ENCODE measurements at regions not wholly inside any gene's neighbourhood (a gene's known extent, or its start where the extent isn't known, plus 50 kb on each side); places are given as distances from the start of the nearest gene placed in this dataset.
A peak's percentile ranks its signal among the peaks of the same experiment; 100 is the strongest.

GRCh38 chr2:138212434-138212833, 248.2 kb downstream of the HNMT start:
- no peak overlapping the region for H3K4me3 Mint-ChIP-seq
- H3K27ac Mint-ChIP-seq: no peak overlapping the region
- H3K9me3 Mint-ChIP-seq: no peaks in the 10 kb centered on the region
- no peaks in the 10 kb centered on the region for H3K27me3 Mint-ChIP-seq
- peaks cover 6% of the 10 kb centered on the region for H3K36me3 Mint-ChIP-seq
- no peaks in the 10 kb centered on the region for H3K4me1 Mint-ChIP-seq
- ATAC-seq: no peak

DNA sequence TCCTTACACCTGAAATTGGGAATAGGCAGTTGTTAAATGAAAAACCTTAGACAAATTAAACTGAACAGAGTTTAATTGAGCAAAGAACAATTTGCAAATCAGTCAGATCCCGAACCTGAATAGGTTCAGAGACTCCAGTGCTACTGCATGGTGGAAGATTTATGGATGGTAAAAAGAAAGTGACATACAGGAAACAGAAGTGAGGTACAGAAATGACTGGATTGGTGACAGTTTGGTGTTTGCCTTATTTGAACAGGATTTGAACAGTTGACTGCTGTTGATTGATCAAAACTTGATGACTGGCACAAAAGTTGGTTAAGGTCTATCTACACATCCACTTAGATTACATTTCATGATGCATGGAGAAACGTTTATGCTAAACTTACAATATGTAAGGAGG, 248.8 kb downstream of the HNMT start:
- Mint-ChIP-seq H3K36me3 (peaks cover 6% of the 10 kb centered on the region), H3K9me3 (no peaks in the 10 kb centered on the region), H3K4me3 (no peak overlapping the region), H3K27ac (no peak overlapping the region), H3K27me3 (no peaks in the 10 kb centered on the region), H3K4me1 (no peaks in the 10 kb centered on the region)
- ATAC-seq: no peak

DNA sequence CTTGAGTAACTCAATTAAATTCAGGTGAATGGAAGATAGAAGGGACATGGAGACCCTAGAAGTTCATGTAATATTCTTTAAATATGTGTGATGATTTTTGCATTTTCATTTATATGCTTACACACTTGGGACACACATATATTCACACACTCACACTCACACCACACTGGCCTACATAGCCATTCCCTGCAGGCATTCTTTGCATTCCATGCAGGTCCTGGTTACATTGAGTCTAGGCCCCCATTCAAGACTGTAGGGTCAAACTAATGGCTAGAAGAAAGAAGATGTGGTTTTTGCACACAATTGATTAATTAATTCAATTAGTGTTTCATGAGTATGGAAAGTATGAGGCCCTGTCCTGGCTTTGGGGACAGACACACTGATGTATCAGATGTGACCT, 249.4 kb downstream of the HNMT start:
- Mint-ChIP-seq H3K4me1 (no peaks in the 10 kb centered on the region), H3K27ac (no peak overlapping the region), H3K27me3 (no peaks in the 10 kb centered on the region), H3K36me3 (peaks cover 6% of the 10 kb centered on the region), H3K4me3 (no peak overlapping the region), H3K9me3 (no peaks in the 10 kb centered on the region)
- no peak for ATAC-seq

DNA sequence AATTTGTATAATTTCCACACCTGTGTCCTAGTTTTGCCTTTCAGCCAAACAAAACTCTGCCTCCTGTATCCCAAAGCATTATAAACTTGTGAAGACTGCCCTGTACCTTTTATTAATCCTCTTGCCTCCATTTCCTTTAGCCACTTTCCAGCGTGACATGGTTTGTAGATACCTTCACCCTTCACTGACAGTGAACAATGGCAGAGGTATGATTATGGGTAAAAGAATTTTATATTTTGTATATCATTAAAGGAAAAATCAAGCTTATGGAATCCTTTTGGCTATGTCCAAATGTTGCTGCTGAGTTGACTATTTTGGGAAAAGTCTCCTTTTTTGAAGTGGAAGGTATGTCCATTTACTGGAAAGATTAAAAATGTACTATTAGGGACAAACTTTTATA, 251.7 kb downstream of the HNMT start:
- no peaks in the 10 kb centered on the region for H3K27me3 Mint-ChIP-seq
- no peak overlapping the region for H3K4me3 Mint-ChIP-seq
- H3K4me1 Mint-ChIP-seq: no peaks in the 10 kb centered on the region
- ATAC-seq: no peak
- H3K36me3 Mint-ChIP-seq: peaks cover 6% of the 10 kb centered on the region
- no peak overlapping the region for H3K27ac Mint-ChIP-seq
- no peaks in the 10 kb centered on the region for H3K9me3 Mint-ChIP-seq

DNA sequence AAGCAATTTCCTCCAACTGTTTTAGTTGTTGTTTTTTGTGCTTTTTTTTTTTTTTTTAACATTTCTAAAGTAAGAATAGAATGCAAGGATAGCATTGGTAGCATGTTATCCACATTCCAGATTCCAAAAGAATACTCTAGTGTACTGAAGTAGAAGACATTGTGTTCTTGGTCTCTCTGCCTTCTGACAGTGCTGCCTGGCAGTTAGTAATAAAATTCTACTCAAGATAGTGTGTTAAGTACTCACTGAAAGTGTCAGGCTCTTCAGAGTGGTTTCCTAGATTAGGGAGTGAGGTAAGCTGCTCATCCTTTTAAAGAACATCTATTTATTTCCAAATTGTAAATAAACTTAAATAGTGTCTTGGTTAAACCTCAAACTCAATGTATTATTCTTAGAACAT, 253.7 kb downstream of the HNMT start:
- H3K4me3 Mint-ChIP-seq: no peak overlapping the region
- no peaks in the 10 kb centered on the region for H3K9me3 Mint-ChIP-seq
- H3K27ac Mint-ChIP-seq: no peak overlapping the region
- ATAC-seq: no peak
- H3K27me3 Mint-ChIP-seq: no peaks in the 10 kb centered on the region
- H3K4me1 Mint-ChIP-seq: no peaks in the 10 kb centered on the region
- H3K36me3 Mint-ChIP-seq: no peaks in the 10 kb centered on the region

- H3K4me3 Mint-ChIP-seq: no peak overlapping the region
- no peak overlapping the region for H3K27ac Mint-ChIP-seq
- no peaks in the 10 kb centered on the region for H3K9me3 Mint-ChIP-seq
- no peaks in the 10 kb centered on the region for H3K27me3 Mint-ChIP-seq
- no peak for ATAC-seq
- H3K36me3 Mint-ChIP-seq: no peaks in the 10 kb centered on the region
- H3K4me1 Mint-ChIP-seq: no peaks in the 10 kb centered on the region
Measured at GRCh38 chr2:138218397-138218796, 254.1 kb downstream of the HNMT start.

- no peaks in the 10 kb centered on the region for H3K27me3 Mint-ChIP-seq
- H3K4me3 Mint-ChIP-seq: no peak overlapping the region
- no peaks in the 10 kb centered on the region for H3K9me3 Mint-ChIP-seq
- ATAC-seq: no peak
- H3K27ac Mint-ChIP-seq: no peak overlapping the region
- no peaks in the 10 kb centered on the region for H3K36me3 Mint-ChIP-seq
- no peaks in the 10 kb centered on the region for H3K4me1 Mint-ChIP-seq
Measured at GRCh38 chr2:138219961-138220360, 255.7 kb downstream of the HNMT start.

DNA sequence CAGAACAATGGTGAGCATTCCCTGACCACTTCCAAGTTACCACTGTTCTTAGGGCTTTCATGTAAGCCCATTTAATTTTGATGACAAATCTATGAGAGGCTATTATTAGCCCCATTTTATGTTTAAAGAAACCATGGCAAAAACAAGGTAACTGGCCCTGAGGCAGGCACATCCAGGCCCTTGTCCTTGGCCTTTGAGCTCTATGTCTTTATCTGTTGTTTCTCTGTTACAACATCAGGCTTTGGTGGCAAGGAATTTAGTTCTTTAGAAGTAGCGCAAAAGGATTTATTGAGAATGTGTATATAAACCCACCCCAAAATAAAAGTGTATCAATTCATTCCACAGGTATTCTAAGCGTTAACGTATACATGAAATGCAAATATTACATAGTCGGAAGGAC, 257.1 kb downstream of the HNMT start:
- no peaks in the 10 kb centered on the region for H3K27me3 Mint-ChIP-seq
- no peaks in the 10 kb centered on the region for H3K9me3 Mint-ChIP-seq
- ATAC-seq: no peak
- no peaks in the 10 kb centered on the region for H3K36me3 Mint-ChIP-seq
- no peak overlapping the region for H3K4me3 Mint-ChIP-seq
- H3K27ac Mint-ChIP-seq: no peak overlapping the region
- H3K4me1 Mint-ChIP-seq: no peaks in the 10 kb centered on the region

GRCh38 chr2:138223319-138223718, 259.0 kb downstream of the HNMT start:
- Mint-ChIP-seq H3K4me3 (no peak overlapping the region), H3K27ac (no peak overlapping the region), H3K4me1 (no peaks in the 10 kb centered on the region), H3K36me3 (no peaks in the 10 kb centered on the region), H3K9me3 (no peaks in the 10 kb centered on the region), H3K27me3 (no peaks in the 10 kb centered on the region)
- no peak for ATAC-seq

DNA sequence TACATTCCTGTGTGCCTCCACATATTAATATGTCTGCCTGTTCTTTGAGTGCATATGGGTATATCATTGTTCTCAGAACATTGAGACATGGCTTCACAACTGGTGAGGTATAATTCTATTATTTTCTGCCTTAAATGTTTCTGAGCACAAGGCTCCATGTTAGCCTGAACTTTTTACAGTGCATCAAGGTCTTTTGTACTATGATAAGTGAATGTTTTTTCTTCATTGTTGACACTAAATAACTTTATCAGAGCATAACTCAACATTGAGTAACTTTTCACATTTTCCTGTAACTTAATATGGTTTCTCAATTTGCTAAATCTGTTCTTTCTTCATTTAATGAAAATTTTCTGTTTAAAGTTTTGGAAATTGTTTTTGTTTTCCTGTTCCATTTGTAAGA, 262.9 kb downstream of the HNMT start:
- H3K9me3 Mint-ChIP-seq: no peaks in the 10 kb centered on the region
- no peak overlapping the region for H3K27ac Mint-ChIP-seq
- H3K36me3 Mint-ChIP-seq: no peaks in the 10 kb centered on the region
- no peaks in the 10 kb centered on the region for H3K4me1 Mint-ChIP-seq
- H3K4me3 Mint-ChIP-seq: no peak overlapping the region
- ATAC-seq: no peak
- H3K27me3 Mint-ChIP-seq: no peaks in the 10 kb centered on the region

- Mint-ChIP-seq H3K9me3 (no peaks in the 10 kb centered on the region), H3K27me3 (no peaks in the 10 kb centered on the region), H3K27ac (no peak overlapping the region), H3K4me1 (no peaks in the 10 kb centered on the region), H3K4me3 (no peak overlapping the region), H3K36me3 (peaks cover 3% of the 10 kb centered on the region)
- ATAC-seq: no peak
Measured at GRCh38 chr2:138228101-138228500, 263.8 kb downstream of the HNMT start.

DNA sequence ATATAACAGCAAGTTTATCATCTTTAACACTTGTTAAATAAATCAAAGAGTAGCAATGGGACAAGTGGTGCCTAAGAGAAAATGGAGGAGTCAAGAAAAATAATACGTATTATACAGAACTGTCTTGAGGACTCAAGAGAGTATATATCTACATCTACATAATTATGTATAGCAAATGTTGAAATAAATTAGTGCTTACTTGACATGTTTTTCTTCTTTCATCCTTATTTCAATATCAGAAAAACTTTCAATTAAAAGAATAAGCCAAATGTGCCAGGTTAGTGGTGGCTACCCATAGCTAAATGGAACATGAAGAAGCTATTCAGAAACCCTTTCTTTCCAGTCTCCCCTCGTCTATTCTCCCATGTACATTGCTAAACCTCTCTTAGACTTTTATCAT, 267.3 kb upstream of the SPOPL start:
- Mint-ChIP-seq H3K4me3 (no peak overlapping the region), H3K4me1 (peaks cover 6% of the 10 kb centered on the region), H3K36me3 (peaks cover 5% of the 10 kb centered on the region), H3K9me3 (no peaks in the 10 kb centered on the region), H3K27me3 (no peaks in the 10 kb centered on the region), H3K27ac (no peak overlapping the region)
- no peak for ATAC-seq

DNA sequence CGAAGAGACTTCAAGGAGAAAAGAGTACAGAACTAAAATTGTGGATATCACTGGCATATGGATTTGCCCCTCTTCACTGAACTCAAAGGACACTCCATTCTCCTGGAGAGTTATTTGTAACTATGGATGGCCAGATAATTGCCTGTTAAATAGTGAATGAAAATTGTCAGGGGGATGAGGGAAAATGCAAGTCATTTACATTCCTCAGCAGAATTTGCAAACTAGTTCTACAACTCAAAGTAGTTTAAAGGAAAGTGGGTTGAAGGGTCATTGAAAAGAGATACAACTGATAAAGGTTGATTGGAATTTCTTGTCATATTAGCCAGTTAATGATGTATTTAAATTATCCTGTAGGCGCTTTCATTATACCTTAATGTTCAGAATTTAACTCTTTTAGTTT, 266.5 kb upstream of the SPOPL start:
- H3K36me3 Mint-ChIP-seq: peaks cover 5% of the 10 kb centered on the region
- no peak overlapping the region for H3K4me3 Mint-ChIP-seq
- H3K27ac Mint-ChIP-seq: no peak overlapping the region
- ATAC-seq: no peak
- peaks cover 6% of the 10 kb centered on the region for H3K4me1 Mint-ChIP-seq
- H3K27me3 Mint-ChIP-seq: no peaks in the 10 kb centered on the region
- H3K9me3 Mint-ChIP-seq: no peaks in the 10 kb centered on the region

- ATAC-seq: no peak
- Mint-ChIP-seq H3K36me3 (peaks cover 5% of the 10 kb centered on the region), H3K4me3 (no peak overlapping the region), H3K27me3 (no peaks in the 10 kb centered on the region), H3K4me1 (peaks cover 6% of the 10 kb centered on the region), H3K27ac (no peak overlapping the region), H3K9me3 (no peaks in the 10 kb centered on the region)
Measured at GRCh38 chr2:138236142-138236541, 265.4 kb upstream of the SPOPL start.

DNA sequence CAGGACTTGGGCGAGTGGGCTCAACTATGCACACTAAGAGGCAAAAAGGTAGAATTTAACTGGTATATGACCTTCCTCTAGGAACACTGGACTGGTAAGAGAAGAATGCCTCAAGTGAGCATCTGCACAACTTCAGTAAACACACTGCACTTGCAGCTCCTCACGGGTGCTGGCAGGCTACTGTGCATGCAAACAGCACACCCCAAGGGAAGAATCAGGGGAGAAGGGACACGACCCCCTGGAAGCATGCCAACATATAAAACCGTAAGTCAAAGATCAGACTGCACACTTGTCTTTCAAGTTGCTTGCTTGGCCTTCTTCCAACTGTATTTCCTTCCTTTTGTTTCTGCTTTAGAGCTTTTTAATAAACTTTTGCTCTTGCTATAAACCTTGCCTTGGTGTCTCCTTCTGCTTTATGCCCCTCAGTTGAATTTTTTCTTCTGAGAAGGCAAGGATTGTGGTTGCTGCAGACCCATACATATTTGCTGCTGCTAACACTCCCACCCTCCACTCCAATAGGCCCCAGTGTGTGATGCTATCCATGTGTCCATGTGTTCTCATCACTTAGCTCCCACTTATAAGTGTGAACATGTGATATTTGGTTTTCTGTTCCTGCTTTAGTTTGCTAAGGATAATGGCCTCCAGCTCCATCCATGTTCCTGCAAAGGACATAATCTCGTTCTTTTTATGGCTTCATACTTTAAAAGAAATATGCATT, 263.7 kb upstream of the SPOPL start:
- peaks cover 5% of the 10 kb centered on the region for H3K36me3 Mint-ChIP-seq

GRCh38 chr2:138238908-138239307, 262.7 kb upstream of the SPOPL start:
- H3K27ac Mint-ChIP-seq: no peak overlapping the region
- H3K4me1 Mint-ChIP-seq: peaks cover 6% of the 10 kb centered on the region
- no peak overlapping the region for H3K4me3 Mint-ChIP-seq
- H3K9me3 Mint-ChIP-seq: no peaks in the 10 kb centered on the region
- peak; percentile 52 for ATAC-seq
- no peaks in the 10 kb centered on the region for H3K36me3 Mint-ChIP-seq
- H3K27me3 Mint-ChIP-seq: no peaks in the 10 kb centered on the region

More for the DNA sequence above, 263.7 kb upstream of the SPOPL start:
- Mint-ChIP-seq H3K9me3 (no peaks in the 10 kb centered on the region), H3K27ac (no peak overlapping the region), H3K27me3 (no peaks in the 10 kb centered on the region), H3K4me1 (peaks cover 6% of the 10 kb centered on the region), H3K4me3 (no peak overlapping the region)
- no peak for ATAC-seq

All from stimulated activated memory B cell treated with anti-CD40 and anti-IgM and Interleukin-4, amounts not matched to agents 10 μg/mL and 1 μg/mL and 100 μg/mL, for 72 hours (primary cell).